Heart left ventricle (tissue), 13 donors: ENCODE measurements at regions not wholly inside any gene's neighbourhood (a gene's known extent, or its start where the extent isn't known, plus 50 kb on each side); places are given as distances from the start of the nearest gene placed in this dataset.

Experiments
- CTCF ChIP-seq, 12 donors: fragments of 200-600 bp; sonication (generic) in 4 of 12; IDR thresholded peaks; one replicate each; pipeline versions ENCODE4 v1.5.0 to v1.8.0; 2018 to 2022; ENCODE audit warnings: antibody characterized with exemption in 12 of 12, mild to moderate bottlenecking in 5 of 12
- POLR2A ChIP-seq, 2 donors: fragments of 450-650 bp; IDR thresholded peaks; one replicate each; pipeline ENCODE4 v1.6.1; 2017; ENCODE audit warnings: antibody characterized with exemption in 2 of 2, mild to moderate bottlenecking in 2 of 2, moderate library complexity in 2 of 2
- donor health status: ischemic (EF 13 %, LVEDD 7.1; RV severe dilation, severe dysfunction).
- donor health status: DM: no; HTN: yes; CAD: no.
- donor health status: DM: no; HTN: no; CAD: no.
- donor health status: ischemic (EF 25% LVEDD 6.9; RV normal size, moderate dysfunction).
- donor health status: ischemic (EF 25% LVEDD 5.7; RV mildly dilated, moderate dysfunction).
- donor health status: ischemic (EF 35%, LVEDD 5.7; RV mildly dilated, moderate dysfunction).
- donor health status: nonischemic (EF 11% LVEDD 7.7; RV severe dilation, severe dysfunction).
- donor health status: DM: yes; HTN: yes; CAD: no.
- donor health status: PGD.
- donor health status: ischemic (EF 29% LVEDD 5.4; RV normal size, mild dysfunction).
- donor health status: nonischemic (EF 23%, LVEDD 6.1; RV moderate dilation, normal function).

GRCh38 chr18:73777356-73778031 is 370.1 kb downstream of the FBXO15 start:
- TF ChIP-seq POLR2A (IDR thresholded peaks at IDR 0.05) (no peak), CTCF (IDR thresholded peaks at IDR 0.05) (no peak)
